SK-N-SH treated with all-trans-retinoic acid at 6 μM for 48 hours (cell line): ENCODE measurements at regions not wholly inside any gene's neighbourhood (a gene's known extent, or its start where the extent isn't known, plus 50 kb on each side); places are given as distances from the start of the nearest gene placed in this dataset.

ENCODE experiments used
- ATAC-seq: fragments of 200-7000 bp; cut with Tn5 transposase; 3 replicates; pipeline ENCODE4 v1.9.1; 2020; ENCODE audit warnings: mild to moderate bottlenecking, moderate library complexity
- ARNTL ChIP-seq: fragments of 450-650 bp; formaldehyde crosslinking; IDR thresholded peaks from 2 replicates; pipeline ENCODE4 v1.5.0; 2020; ENCODE audit warnings: low read depth, mild to moderate bottlenecking, moderate library complexity, borderline replicate concordance
- BACH2 ChIP-seq: fragments of 250-450 bp; sonication (Bioruptor Pico); IDR thresholded peaks from 2 replicates; pipeline ENCODE4 v1.9.0; 2021; ENCODE audit warnings: mild to moderate bottlenecking, borderline replicate concordance
- CREB5 ChIP-seq: fragments of 250-450 bp; sonication (Bioruptor Pico); IDR thresholded peaks from 2 replicates; pipeline ENCODE4 v1.5.1; 2020; ENCODE audit warnings: low read depth, mild to moderate bottlenecking, moderate library complexity
- CSDC2 ChIP-seq: fragments of 250-450 bp; sonication (Bioruptor Pico); IDR thresholded peaks from 2 replicates; pipeline ENCODE4 v1.5.0; 2020; ENCODE audit warnings: mild to moderate bottlenecking, moderate library complexity
- CSRNP3 ChIP-seq: fragments of 250-450 bp; sonication (Bioruptor Pico); IDR thresholded peaks from 2 replicates; pipeline ENCODE4 v1.5.1; 2021; ENCODE audit warnings: mild to moderate bottlenecking, moderate library complexity
- ESRRG ChIP-seq: fragments of 250-450 bp; sonication (Bioruptor Pico); IDR thresholded peaks from 2 replicates; pipeline ENCODE4 v1.6.1; 2021; ENCODE audit warnings: mild to moderate bottlenecking
- GLIS3 ChIP-seq: fragments of 250-450 bp; sonication (Bioruptor Pico); IDR thresholded peaks from 2 replicates; pipeline ENCODE4 v1.5.0; 2020; ENCODE audit warnings: mild to moderate bottlenecking, moderate library complexity
- OSR1 ChIP-seq: fragments of 250-450 bp; sonication (Bioruptor Pico); IDR thresholded peaks from 2 replicates; pipeline ENCODE4 v1.8.0; 2022; ENCODE audit warnings: moderate library complexity, mild to moderate bottlenecking, inconsistent platforms
- PPARA ChIP-seq: fragments of 250-450 bp; sonication (Bioruptor Pico); IDR thresholded peaks from 2 replicates; pipeline ENCODE4 v1.5.0; 2020; ENCODE audit warnings: mild to moderate bottlenecking, borderline replicate concordance
- RARB ChIP-seq: fragments of 250-450 bp; sonication (Bioruptor Pico); IDR thresholded peaks from 2 replicates; pipeline ENCODE4 v1.8.0; 2021; ENCODE audit warnings: mild to moderate bottlenecking, moderate library complexity
- SNAI2 ChIP-seq: fragments of 250-450 bp; sonication (Bioruptor Pico); IDR thresholded peaks from 2 replicates; pipeline ENCODE4 v1.5.0; 2020; ENCODE audit warnings: mild to moderate bottlenecking, moderate library complexity
- TCF4 ChIP-seq: fragments of 250-450 bp; sonication (Bioruptor Pico); IDR thresholded peaks from 2 replicates; pipeline ENCODE4 v1.8.0; 2021; ENCODE audit warnings: mild to moderate bottlenecking, moderate library complexity, borderline replicate concordance
- ZC3H10 ChIP-seq: fragments of 250-450 bp; sonication (Bioruptor Pico); IDR thresholded peaks from 2 replicates; pipeline ENCODE4 v1.5.1; 2021; ENCODE audit warnings: mild to moderate bottlenecking, moderate library complexity
- ZFP3 ChIP-seq: fragments of 250-450 bp; sonication (Bioruptor Pico); IDR thresholded peaks from 2 replicates; pipeline ENCODE4 v1.5.0; 2020; ENCODE audit warnings: mild to moderate bottlenecking, moderate library complexity
- ZFP30 ChIP-seq: fragments of 450-650 bp; formaldehyde crosslinking; IDR thresholded peaks from 2 replicates; pipeline ENCODE4 v1.5.0; 2022; ENCODE audit warnings: mild to moderate bottlenecking, moderate library complexity
- ZNF565 ChIP-seq: fragments of 450-650 bp; formaldehyde crosslinking; conservative IDR thresholded peaks from 2 replicates; pipeline ENCODE4 v1.5.0; 2020; ENCODE audit warnings: low read depth, mild to moderate bottlenecking, moderate library complexity
- ZNF8 ChIP-seq: fragments of 450-650 bp; formaldehyde crosslinking; IDR thresholded peaks from 2 replicates; pipeline ENCODE4 v1.5.0; 2020; ENCODE audit warnings: mild to moderate bottlenecking, moderate library complexity
- TF ChIP-seq, protein P1 (sequence below): fragments of 250-450 bp; sonication (Bioruptor Pico); IDR thresholded peaks from 2 replicates; pipeline ENCODE4 v1.8.0; 2021; ENCODE audit warnings: low read depth, mild to moderate bottlenecking, moderate library complexity, borderline replicate concordance
- TF ChIP-seq, protein P2 (sequence below): fragments of 250-450 bp; sonication (Bioruptor Pico); IDR thresholded peaks from 2 replicates; pipeline ENCODE4 v1.8.0; 2020; ENCODE audit warnings: mild to moderate bottlenecking, moderate library complexity, borderline replicate concordance

DNA sequence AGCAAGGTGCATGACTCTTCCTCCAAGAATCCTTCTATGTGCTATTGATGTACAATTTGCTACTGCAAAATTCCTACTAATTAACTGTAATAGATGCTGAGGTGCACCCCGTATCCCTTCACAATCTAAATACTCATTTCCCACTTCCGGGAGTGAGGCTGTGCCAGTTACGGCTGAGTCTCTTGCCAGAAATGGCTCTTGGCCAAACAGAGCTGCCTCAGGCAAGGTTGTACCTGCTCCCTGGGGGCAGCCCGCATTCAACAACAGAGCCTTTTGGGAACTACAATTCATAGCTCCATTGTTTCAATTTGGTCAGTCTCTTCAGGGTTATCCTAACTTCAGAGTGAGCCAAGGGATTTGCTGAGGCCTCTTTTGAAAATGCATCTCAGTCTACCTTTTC is 789.8 kb upstream of the MAP3K7 start:
- no peak for ATAC-seq

GRCh38 chr6:91366781-91367180 is 779.9 kb upstream of the MAP3K7 start:
- no peak for ATAC-seq
- TF ChIP-seq CSRNP3 (CRISPR knock-in tag), result no peak
- TF ChIP-seq ZNF565 (CRISPR knock-in tag), result no peak
- no peak for TF ChIP-seq ESRRG (CRISPR knock-in tag)
- no peak for TF ChIP-seq RARB (CRISPR knock-in tag)
- no peak for TF ChIP-seq CREB5
- TF ChIP-seq CSDC2, result no peak
- TF ChIP-seq ZC3H10 (CRISPR knock-in tag), result no peak
- no peak for TF ChIP-seq PPARA
- TF ChIP-seq, protein P1, sequence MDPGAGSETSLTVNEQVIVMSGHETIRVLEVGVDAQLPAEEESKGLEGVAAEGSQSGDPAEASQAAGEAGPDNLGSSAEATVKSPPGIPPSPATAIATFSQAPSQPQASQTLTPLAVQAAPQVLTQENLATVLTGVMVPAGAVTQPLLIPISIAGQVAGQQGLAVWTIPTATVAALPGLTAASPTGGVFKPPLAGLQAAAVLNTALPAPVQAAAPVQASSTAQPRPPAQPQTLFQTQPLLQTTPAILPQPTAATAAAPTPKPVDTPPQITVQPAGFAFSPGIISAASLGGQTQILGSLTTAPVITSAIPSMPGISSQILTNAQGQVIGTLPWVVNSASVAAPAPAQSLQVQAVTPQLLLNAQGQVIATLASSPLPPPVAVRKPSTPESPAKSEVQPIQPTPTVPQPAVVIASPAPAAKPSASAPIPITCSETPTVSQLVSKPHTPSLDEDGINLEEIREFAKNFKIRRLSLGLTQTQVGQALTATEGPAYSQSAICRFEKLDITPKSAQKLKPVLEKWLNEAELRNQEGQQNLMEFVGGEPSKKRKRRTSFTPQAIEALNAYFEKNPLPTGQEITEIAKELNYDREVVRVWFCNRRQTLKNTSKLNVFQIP (CRISPR knock-in tag), result no peak
- no peak for TF ChIP-seq ZNF8 (CRISPR knock-in tag)
- no peak for TF ChIP-seq GLIS3 (CRISPR knock-in tag)
- TF ChIP-seq BACH2 (CRISPR knock-in tag), result no peak
- TF ChIP-seq TCF4 (CRISPR knock-in tag), result no peak
- no peak for TF ChIP-seq ZFP30
- no peak for TF ChIP-seq SNAI2 (CRISPR knock-in tag)
- no peak for TF ChIP-seq ARNTL (CRISPR knock-in tag)

More for the DNA sequence above, 789.8 kb upstream of the MAP3K7 start:
- TF ChIP-seq SNAI2 (CRISPR knock-in tag) (no peak), OSR1 (CRISPR knock-in tag) (no peak), BACH2 (CRISPR knock-in tag) (no peak), GLIS3 (CRISPR knock-in tag) (no peak)

GRCh38 chr6:91358986-91359385 is 772.1 kb upstream of the MAP3K7 start:
- TF ChIP-seq TCF4 (CRISPR knock-in tag) (no peak), GLIS3 (CRISPR knock-in tag) (no peak), CREB5 (no peak)
- no peak for ATAC-seq

GRCh38 chr6:91352878-91353277 is 766.0 kb upstream of the MAP3K7 start:
- no peak for TF ChIP-seq PPARA
- TF ChIP-seq ARNTL (CRISPR knock-in tag), result no peak
- TF ChIP-seq OSR1 (CRISPR knock-in tag), result no peak
- no peak for TF ChIP-seq SNAI2 (CRISPR knock-in tag)
- TF ChIP-seq, all 23 proteins: peak for 0
- no peak for ATAC-seq

DNA sequence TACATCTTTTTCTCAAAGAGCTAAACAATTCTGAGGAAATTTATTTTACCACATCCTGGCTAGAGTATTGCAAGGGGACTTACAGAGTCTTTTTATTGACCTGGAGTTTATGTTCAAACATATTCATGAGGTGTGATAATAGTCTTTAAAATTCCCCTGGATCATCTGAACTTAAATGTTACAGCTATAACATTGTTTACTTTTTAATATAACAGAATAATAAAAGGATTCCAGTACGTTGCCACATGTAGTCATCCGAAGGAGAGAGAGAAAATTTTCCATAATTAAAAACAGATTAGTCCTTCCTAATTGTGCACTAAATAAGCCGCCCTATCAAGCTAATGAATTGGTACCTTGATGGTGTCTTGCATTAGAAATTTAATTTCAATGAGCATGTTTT is 765.4 kb upstream of the MAP3K7 start:
- ATAC-seq, result no peak
- TF ChIP-seq ARNTL (CRISPR knock-in tag), result no peak
- no peak for TF ChIP-seq BACH2 (CRISPR knock-in tag)
- TF ChIP-seq ZNF8 (CRISPR knock-in tag), result no peak
- no peak for TF ChIP-seq ZFP3 (CRISPR knock-in tag)
- TF ChIP-seq ZFP30, result no peak
- no peak for TF ChIP-seq CSDC2
- TF ChIP-seq PPARA, result no peak
- TF ChIP-seq, protein P2, sequence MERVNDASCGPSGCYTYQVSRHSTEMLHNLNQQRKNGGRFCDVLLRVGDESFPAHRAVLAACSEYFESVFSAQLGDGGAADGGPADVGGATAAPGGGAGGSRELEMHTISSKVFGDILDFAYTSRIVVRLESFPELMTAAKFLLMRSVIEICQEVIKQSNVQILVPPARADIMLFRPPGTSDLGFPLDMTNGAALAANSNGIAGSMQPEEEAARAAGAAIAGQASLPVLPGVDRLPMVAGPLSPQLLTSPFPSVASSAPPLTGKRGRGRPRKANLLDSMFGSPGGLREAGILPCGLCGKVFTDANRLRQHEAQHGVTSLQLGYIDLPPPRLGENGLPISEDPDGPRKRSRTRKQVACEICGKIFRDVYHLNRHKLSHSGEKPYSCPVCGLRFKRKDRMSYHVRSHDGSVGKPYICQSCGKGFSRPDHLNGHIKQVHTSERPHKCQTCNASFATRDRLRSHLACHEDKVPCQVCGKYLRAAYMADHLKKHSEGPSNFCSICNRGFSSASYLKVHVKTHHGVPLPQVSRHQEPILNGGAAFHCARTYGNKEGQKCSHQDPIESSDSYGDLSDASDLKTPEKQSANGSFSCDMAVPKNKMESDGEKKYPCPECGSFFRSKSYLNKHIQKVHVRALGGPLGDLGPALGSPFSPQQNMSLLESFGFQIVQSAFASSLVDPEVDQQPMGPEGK, result no peak
